Upper lobe of right lung (tissue), 1 donor: ENCODE measurements at regions not wholly inside any gene's neighbourhood (a gene's known extent, or its start where the extent isn't known, plus 50 kb on each side); places are given as distances from the start of the nearest gene placed in this dataset.
"Not testable (repeated sequence)": the region's sequence is repeated elsewhere in the genome, so short reads cannot be mapped to it uniquely, and the experiment has no call there.

ENCODE experiments used
- ATAC-seq: fragments of 200-7000 bp; cut with Tn5 transposase; one replicate; pipeline ENCODE4 v1.9.1; 2020; ENCODE audit warnings: mild to moderate bottlenecking, moderate library complexity
- DNase-seq: peaks from one replicate; pipeline ENCODE4 v3.0.0-alpha.2; 2020
- H3K27ac ChIP-seq: fragments of 200-600 bp; one replicate; pipeline ENCODE4 v1.8.0; 2022
- H3K27me3 ChIP-seq: fragments of 200-600 bp; one replicate; pipeline ENCODE4 v1.8.0; 2022; ENCODE audit warnings: mild to moderate bottlenecking
- H3K36me3 ChIP-seq: fragments of 200-600 bp; one replicate; pipeline ENCODE4 v1.8.0; 2022
- H3K4me1 ChIP-seq: fragments of 200-600 bp; one replicate; pipeline ENCODE4 v1.8.0; 2022
- H3K4me3 ChIP-seq: fragments of 200-600 bp; one replicate; pipeline ENCODE4 v1.8.0; 2022; ENCODE audit warnings: mild to moderate bottlenecking
- H3K9me3 ChIP-seq: fragments of 200-600 bp; one replicate; pipeline ENCODE4 v1.8.0; 2022
- intact Hi-C: fragments of 100-400 bp; cut with DNase I; formaldehyde crosslinking; loops from one replicate; pipeline ENCODE4 v1.11.0; 2022
- TF ChIP-seq, protein P1 (sequence below): fragments of 200-600 bp; IDR thresholded peaks from one replicate; pipeline ENCODE4 v1.8.0; 2022; ENCODE audit warnings: antibody characterized with exemption
- donor health status: DM: no; HTN: yes; CAD: no; lungs with severe emphysema.

- H3K27ac ChIP-seq, result no peak overlapping the region
- H3K27me3 ChIP-seq, result no peaks in the 10 kb centered on the region
- intact Hi-C loops, result no loop called here
- H3K4me3 ChIP-seq, result no peak overlapping the region
- H3K36me3 ChIP-seq, result no peaks in the 10 kb centered on the region
- H3K4me1 ChIP-seq, result no peaks in the 10 kb centered on the region
- ATAC-seq, result no peak
- TF ChIP-seq, protein P1, sequence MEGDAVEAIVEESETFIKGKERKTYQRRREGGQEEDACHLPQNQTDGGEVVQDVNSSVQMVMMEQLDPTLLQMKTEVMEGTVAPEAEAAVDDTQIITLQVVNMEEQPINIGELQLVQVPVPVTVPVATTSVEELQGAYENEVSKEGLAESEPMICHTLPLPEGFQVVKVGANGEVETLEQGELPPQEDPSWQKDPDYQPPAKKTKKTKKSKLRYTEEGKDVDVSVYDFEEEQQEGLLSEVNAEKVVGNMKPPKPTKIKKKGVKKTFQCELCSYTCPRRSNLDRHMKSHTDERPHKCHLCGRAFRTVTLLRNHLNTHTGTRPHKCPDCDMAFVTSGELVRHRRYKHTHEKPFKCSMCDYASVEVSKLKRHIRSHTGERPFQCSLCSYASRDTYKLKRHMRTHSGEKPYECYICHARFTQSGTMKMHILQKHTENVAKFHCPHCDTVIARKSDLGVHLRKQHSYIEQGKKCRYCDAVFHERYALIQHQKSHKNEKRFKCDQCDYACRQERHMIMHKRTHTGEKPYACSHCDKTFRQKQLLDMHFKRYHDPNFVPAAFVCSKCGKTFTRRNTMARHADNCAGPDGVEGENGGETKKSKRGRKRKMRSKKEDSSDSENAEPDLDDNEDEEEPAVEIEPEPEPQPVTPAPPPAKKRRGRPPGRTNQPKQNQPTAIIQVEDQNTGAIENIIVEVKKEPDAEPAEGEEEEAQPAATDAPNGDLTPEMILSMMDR, result no peak
- DNase-seq, result no peak
- H3K9me3 ChIP-seq, result no peaks in the 10 kb centered on the region
Measured at GRCh38 chr20:43331906-43332305, 125.8 kb upstream of the SRSF6 start.

DNA sequence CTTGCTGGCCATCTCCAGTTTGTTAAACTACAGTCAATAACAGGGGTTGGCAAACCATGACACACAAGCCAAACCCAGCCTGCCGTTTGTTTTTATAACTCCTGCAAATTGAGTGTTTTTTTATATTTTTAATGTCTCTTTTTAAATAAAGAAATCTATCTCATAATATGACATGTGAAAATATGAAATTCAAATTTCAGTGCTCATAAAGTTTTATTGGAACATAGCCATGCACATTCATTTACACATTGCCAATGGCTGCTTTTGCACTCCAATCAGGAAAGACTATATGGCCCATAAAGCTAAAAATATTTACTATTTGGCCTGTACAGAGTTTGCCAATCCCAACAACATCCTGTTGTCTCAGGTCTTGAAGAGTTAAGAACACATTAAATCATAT, 129.0 kb upstream of the SRSF6 start:
- Histone ChIP-seq H3K9me3 (no peaks in the 10 kb centered on the region), H3K27me3 (no peaks in the 10 kb centered on the region), H3K27ac (no peak overlapping the region), H3K4me3 (no peak overlapping the region), H3K4me1 (no peaks in the 10 kb centered on the region), H3K36me3 (no peaks in the 10 kb centered on the region)
- DNase-seq, result no peak
- TF ChIP-seq, protein P1, result no peak
- intact Hi-C loops, result no loop called here
- no peak for ATAC-seq

GRCh38 chr20:43327234-43327633, 130.5 kb upstream of the SRSF6 start:
- H3K4me3 ChIP-seq, intact Hi-C loops, H3K27me3 ChIP-seq, H3K9me3 ChIP-seq, H3K36me3 ChIP-seq, H3K27ac ChIP-seq, H3K4me1 ChIP-seq, DNase-seq, ATAC-seq: not testable (repeated sequence)

DNA sequence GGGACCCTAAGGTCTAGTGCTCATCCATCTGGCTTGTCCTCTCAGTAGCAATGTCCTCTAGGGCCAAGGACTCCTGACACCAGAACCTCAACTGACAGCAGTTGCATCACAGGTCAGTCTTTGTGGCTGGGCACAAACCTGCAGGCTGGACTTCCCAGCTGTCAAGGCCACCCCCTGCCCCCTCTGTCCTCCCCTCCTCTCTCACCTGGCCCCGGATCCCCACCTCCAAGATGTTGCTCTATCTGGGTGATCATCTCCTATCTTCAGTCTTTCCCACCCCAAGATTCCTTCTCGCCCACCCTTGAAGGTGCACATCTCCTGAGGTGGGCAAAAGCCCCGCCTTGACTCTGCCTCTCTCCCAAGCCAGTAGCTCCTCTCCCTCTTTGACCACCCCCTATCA, 131.8 kb upstream of the SRSF6 start:
- H3K27me3 ChIP-seq, result no peaks in the 10 kb centered on the region
- ATAC-seq (no peak), DNase-seq (no peak)
- no peaks in the 10 kb centered on the region for H3K9me3 ChIP-seq
- no peak overlapping the region for H3K27ac ChIP-seq
- H3K36me3 ChIP-seq, result no peaks in the 10 kb centered on the region
- no peaks in the 10 kb centered on the region for H3K4me1 ChIP-seq
- TF ChIP-seq, protein P1, result no peak
- no peak overlapping the region for H3K4me3 ChIP-seq
- intact Hi-C loops, result no loop called here

DNA sequence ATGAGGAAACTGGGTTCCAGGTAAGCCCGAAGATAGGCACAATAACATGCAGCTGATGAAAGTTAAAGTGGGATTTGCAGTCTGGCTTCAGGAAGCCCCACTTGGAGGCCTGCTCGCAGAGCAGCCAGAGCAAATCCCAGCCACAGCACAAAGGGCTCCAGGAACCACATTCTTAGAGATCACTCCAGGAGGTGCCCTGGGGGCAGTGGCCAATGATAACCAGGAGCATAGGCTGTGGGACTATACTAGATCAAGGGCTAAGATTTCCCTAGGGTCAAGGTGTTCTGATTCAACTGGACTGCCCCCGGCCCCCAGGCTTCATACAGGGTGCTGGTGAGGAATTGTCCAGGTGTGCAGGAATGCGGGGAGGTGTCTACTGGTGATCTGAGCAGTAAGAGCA, 133.9 kb upstream of the PTPRT start:
- TF ChIP-seq, protein P1, result no peak
- Histone ChIP-seq H3K36me3 (no peaks in the 10 kb centered on the region), H3K4me1 (no peaks in the 10 kb centered on the region), H3K27ac (no peak overlapping the region), H3K9me3 (no peaks in the 10 kb centered on the region), H3K4me3 (no peak overlapping the region), H3K27me3 (no peaks in the 10 kb centered on the region)
- DNase-seq, result no peak
- no peak for ATAC-seq
- intact Hi-C loops, result no loop called here

GRCh38 chr20:43322851-43323250, 133.1 kb upstream of the PTPRT start:
- Histone ChIP-seq H3K36me3 (no peaks in the 10 kb centered on the region), H3K27me3 (no peaks in the 10 kb centered on the region), H3K9me3 (no peaks in the 10 kb centered on the region), H3K4me1 (no peaks in the 10 kb centered on the region), H3K27ac (no peak overlapping the region), H3K4me3 (no peak overlapping the region)
- no peak for ATAC-seq
- TF ChIP-seq, protein P1, result no peak
- DNase-seq, result no peak
- intact Hi-C loops, result no loop called here
